Right lung (tissue), 2 donors: ENCODE measurements at regions not wholly inside any gene's neighbourhood (a gene's known extent, or its start where the extent isn't known, plus 50 kb on each side); places are given as distances from the start of the nearest gene placed in this dataset.
"Not testable (repeated sequence)": the region's sequence is repeated elsewhere in the genome, so short reads cannot be mapped to it uniquely, and the experiment has no call there.

Experiments used
- DNase-seq, 2 donors: peaks; one replicate each; pipeline ENCODE4 v3.0.0-alpha.2; 2013

DNA sequence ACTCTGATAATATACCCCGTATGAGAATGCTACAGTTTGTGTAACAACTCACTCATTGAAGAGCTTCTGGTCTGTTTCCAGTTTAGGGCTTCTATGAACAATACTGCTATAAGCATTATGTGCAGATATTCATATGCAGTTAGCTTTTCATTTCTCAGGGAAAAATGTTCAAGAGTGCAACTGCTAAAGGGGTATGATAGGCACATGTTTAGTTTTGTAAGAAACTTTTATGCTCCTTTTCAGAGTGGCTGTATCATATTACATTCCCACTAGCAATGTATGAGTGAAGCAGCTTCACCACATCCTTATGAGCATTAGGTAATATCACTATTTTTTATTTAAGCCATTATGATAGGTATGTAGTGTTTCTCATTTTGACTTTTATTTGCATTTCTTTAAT lies 182.6 kb upstream of the CXCL12 start:
- DNase-seq = no peak

DNA sequence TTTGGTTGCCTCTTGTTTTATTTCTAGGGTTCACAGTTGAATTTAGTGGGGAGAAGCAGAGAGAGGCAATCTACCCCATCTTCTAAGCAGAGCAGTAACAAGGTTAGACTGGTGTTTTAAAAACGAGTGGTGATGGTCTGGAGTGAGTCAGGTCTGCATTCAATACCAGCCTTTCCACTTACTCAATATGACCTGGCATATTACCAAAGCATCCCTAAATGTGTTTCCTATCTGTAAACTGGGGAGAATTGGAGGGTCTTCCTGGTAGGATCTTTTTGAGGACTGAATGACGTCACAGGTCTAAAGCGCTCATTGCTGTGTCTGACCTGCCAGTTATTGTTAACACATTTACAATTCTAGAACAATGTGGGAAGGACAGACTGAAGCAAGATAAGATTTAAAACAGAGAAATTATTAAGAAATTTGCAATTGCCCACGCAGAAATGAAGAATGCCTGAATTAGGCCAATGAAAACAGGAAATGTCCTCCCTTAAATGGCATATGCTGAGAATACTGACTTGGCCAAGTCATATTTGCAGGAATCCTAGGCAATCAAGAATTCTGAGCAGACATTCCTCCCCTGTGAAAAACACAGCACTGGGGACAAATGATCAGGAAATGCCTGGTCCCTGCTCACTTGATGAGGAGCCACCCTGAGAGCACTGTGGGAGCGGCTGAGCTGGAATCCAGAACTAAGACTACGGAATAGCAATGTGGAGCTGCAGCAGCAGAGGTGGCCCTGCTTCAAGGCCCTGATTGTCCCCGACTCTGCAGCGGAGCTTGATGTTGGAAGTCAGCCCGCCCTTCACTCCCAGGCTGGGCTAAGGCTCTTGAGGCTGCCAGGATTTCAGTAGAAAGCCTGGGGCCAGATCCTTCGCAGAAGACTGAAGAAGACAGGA lies 184.5 kb upstream of the CXCL12 start:
- DNase-seq = no peak

DNA sequence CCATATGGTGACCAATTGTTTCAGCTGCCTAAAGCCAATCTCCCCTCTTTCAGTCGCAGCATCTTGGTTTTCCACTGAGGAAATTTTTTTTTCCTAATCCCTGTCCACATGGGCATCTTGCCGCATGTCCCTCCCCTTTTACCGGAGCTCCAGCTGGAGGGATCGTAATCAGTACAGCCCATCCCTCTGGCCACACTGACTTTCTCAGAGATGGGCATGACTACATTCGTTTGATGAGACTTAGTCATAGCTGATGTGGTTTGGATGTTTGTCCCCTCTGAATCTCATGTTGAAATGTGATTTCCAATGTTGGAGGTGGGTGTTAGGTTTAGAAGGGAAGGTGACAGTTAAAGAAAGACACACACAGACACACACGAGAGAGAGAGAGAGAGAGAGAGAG lies 186.8 kb upstream of the CXCL12 start:
- no peak for DNase-seq

DNA sequence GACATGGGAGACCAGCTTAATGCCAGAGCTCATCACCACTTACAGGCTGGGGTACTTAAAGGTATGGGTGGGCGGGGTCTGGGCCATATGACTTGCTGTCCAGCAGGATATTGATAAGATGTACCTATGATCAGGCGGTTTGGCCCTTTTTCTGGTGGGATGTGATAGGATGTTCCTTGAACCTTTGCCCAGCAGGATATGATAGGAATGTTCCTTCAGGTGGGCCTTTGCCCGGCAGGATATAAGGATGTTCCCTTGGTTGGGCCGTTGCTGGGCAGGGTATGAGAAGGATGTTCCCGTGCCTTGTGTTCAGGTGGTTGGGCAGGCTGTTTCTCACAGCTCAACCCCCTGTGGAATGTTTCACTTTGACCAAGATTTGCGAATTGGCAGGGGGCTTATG lies 187.2 kb upstream of the CXCL12 start:
- DNase-seq = no peak

DNA sequence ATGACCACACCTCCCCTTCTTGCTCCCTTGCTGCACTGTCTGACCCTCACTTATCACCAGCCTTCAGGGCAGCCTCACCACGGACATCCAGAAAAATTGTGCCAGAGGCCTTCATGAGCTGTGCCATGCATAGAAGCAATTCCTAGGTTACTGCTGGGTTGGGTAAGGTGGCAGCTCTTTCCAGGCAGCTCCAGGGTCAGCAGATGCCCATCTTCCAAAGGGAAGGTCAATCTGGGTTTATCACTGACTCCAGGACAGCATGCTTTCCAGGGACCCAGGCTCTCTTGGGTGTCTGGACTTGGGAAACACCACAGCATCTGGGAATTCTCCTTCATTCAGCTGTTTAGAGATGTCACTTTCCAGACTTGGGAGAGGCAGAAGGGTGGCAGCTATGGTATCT lies 188.9 kb upstream of the CXCL12 start:
- DNase-seq = no peak

DNA sequence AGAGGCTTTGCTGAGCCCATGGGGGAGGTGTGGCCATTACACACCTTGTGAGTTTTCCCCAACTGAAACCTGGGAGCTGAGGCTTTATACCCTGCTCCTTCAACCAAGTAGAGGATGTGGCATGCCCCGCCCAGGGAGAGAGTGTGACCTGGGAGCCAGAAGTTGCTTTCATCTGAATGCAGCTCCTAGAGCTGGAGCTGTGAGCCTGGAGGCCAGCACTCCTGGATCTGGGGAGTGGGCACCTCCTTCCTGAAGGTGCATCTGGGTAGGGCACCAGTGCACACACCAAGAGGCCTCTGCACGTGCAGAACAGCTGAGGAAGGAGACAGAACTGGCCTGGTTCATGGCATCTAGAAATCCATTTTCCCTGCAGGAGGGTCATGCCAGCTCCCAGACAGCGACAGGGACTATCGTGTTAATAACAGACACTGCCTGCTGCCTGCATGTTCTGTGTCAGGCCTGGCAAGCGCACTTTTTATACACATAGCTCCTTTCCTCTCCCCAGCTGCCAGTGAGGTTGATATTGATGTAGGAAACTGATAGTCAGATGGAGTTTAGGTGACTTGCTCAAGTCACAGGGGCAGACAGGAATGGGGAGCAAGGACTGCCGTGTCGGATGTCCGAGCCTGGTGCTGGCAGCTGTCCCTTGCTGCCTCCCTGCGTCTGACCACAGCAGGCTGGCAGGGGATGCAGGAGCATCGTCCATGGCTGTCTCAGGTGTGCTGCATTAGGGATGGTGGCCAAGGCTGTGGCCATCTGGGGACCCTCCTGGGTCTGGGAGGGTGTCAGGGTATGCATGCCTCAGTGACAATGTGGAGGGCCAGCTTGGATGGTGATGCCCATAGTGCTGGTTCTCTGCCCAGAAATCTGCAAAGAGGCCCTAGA lies 189.9 kb upstream of the CXCL12 start:
- no peak for DNase-seq

DNA sequence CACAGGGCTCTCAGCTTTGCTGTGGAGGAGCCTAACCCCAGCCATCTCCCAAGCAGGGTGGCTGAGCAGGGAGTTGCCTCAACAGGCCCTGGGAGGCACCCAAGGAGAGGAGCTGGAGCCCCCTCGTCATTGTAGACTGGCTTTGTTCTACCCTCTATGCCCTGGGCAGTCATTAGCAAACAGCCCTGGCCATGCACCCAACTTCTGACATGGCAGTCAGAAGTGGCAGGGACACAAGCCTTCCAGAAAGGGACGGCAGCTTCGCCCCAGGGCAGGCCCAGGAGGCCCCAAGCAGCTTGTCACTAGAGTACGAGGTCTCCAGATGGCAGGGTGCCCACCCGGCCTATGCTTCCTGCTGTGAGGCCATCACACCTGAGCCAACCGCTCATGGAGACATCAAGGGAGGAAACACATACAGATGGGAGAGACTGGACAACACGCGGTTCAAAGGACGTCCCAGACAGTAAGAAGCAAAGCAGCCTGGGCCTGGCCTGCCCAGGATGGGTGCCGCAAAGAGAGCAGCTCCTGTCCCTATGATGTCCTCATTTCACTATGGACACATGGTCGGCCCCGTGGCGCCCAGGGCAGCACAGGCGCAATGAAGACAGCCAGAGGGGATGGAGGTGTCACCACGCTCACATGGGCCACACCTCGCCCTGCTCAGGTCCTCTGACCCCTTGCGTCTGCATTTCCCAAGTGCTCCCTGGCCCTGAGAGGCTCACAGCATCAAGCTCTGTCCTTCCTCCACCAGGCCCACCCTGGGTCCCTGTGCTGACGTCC lies 190.9 kb upstream of the CXCL12 start:
- DNase-seq = no peak

DNA sequence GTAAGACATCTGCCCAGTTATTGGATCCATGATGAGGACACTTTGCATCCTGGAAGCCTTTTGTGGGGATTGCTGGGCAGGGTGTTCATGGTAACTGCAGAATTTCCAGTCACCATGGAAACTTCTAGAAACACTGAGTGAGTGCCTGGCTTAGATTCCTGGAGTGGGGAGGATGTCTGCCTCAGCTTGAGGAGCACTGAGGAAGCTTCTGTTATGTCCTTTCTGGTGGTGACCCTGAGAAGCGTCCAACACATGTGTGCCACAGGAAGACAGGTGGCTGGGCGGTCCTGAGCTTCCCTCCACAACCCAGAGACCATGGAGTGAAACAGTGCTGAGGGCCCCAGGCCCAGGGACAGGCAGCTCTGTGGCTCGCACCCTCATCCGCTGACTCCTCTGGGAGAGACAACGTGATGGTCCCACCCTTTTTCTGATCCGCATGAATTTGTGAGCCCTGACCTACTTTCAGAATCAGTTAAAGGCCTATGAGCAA lies 191.8 kb upstream of the CXCL12 start:
- DNase-seq = no peak

DNA sequence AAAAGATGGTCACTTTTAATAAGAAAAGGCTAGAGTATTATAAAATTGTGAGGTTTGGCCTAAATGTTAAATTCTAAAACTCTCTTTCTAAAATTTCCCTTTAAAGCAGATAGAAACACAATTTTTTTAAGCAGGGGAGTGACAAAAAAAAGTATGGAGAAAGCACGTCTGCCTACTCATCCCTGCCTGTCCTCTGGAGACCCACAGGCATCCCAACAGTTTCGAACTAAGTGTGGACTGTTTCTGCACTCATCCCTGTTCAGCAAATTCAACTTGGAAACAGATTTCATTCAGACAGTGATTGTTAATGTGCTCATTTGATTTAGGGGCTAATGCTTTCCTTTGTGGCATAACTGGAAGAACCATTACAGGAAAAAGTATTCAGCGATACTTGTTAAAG lies 192.6 kb upstream of the CXCL12 start:
- no peak for DNase-seq

DNA sequence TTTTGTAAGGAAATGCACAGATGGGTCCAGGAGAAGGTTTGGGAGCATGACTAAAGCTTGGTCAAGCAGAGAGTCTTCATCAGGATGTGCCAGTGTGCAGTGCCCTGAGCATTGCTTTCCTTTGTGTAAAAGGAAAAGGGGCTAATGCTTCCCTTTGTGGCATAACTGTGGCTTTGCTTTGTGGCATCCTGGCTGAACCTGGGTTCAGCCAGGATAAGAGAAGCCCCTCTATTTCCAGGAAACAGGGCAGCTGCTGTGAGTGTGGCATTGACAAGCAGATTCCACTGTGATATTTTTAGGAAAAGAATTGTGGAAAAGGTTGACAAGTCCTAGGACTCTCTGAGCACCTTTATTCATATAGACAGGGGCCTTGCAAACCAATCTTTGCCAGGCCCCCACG lies 193.4 kb upstream of the CXCL12 start:
- DNase-seq = no peak

DNA sequence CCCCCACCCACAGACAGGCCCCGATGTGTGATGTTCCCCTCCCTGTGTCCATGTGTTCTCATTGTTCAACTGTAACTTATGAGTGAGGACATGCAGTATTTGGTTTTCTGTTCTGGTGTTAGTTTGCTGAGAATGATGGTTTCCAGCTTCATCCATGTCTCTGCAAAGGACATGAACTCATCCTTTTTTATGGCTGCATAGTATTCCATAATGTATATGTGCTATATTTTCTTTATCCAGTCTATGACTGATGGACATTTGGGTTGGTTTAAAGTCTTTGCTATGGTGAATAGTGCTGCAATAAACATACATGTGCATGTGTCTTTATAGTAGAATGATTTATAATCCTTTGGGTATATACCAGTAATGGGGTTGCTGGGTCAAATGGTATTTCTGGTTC lies 194.1 kb upstream of the CXCL12 start:
- DNase-seq = not testable (repeated sequence)

DNA sequence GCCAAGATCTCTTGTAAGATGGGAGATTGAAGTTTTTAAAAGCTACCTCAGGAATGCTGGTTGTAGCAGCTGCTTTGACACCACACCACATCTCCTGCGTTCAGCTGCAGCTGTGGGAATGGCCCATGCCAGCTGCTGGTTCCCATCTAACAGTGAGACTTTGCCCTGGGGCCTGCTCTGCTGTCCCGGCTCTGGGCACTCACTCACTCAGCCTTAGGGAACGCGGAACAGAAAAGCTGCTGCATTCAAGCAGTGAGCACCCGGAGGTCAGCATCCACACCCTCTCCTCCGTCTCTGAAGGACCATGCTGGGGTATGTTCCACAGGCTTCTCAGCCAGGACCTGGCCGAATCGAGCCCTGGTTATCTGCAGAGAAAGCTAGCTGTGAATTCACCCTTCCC lies 197.1 kb upstream of the CXCL12 start:
- no peak for DNase-seq

DNA sequence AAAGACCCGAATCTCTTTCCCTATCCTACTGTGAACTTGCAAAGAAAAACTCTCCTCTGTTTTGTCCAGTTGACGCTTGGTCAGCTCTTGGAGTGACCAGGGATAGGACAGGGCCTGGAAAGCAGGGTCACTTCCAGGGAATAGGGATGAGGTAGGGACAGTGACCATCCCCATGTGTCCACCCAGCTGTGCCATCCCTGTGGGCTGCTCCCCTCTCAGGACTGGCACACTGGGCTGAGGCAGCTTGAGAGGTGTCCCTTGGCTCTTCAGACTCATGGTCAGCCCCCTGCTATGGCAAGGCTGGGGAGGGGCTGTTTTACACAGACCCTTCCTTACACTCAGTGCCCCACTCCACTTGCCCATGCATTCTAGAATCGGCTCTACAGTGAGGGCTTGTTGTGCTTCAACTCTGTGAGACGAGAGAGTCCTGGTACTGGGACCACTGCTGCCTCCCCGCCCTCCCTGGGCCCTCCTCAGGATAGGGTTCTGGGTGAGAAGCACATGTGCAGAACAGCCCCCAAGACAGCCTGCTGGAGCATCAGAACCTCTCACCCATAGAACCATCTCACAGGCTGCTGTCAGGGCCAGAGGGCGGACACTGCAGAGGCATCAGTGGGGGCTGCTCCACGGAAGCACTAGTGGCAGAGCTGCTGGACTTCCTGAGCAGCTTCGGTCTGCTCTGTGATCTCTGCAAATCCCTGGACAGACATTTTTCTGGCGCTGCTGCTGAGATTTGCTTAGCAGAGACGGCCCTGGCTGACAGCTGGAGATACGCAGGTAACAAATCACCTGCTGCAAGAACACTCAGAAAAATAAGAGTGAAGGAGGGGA lies 202.8 kb upstream of the CXCL12 start:
- no peak for DNase-seq

DNA sequence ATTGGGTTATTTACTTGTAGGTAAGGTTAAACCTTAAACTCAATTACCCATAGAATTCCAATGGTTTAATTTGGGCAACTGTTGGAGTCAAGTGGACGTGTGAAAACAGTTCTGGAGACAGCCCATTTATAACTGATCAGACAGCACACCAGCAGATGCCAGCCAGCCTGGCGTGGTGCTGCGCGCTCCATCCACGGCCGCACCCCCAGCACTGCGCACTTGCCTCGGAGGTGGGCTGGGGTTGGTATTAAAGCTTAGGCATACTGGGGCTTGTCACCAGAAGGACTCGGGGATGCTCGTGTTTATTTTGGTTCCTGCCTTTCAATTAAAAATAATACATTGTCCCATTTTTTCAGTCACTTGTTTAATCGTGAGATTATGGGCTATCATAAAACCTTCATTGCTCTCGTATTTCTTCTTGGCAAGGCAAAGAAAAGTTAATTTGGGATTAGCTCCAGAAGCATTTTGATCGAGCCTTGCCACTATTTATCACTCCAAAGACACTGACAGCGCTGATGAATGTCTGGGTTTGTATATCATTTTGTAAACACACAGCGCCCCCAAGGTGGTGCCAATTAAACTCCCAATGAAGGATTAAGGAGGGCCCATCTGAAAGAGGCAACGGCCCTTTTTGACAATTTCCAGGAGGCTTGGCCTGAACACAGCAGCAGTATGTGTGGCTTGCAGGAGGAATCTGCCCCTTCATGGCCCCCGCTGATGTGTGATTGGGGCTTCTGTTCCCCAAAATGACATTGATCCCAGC lies 204.5 kb upstream of the CXCL12 start:
- no peak for DNase-seq

DNA sequence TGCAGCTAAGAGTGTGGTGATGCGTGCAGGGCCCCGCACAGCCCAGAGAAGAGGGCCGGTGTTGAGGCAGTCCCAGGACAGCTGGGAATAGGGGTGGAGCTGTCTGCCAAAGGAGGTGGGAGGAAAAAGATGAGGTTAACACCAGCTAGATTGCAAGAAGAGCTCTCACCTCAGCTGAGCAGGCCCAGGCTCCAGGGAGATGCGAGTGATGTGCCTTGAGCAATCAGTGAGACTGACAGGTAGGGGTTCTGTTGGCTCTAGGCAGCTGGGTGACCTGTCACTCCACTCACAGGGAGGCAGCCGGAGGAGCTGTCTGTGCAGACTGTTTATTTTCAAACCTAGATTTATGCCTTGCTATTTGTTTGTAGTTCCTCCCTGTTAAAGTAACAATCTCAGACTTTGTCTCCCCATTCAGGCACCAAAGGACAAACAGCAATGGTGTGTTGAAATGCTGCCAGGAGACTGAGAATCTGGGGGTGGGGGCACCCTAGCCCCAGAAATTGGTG lies 205.1 kb upstream of the CXCL12 start:
- DNase-seq = no peak

DNA sequence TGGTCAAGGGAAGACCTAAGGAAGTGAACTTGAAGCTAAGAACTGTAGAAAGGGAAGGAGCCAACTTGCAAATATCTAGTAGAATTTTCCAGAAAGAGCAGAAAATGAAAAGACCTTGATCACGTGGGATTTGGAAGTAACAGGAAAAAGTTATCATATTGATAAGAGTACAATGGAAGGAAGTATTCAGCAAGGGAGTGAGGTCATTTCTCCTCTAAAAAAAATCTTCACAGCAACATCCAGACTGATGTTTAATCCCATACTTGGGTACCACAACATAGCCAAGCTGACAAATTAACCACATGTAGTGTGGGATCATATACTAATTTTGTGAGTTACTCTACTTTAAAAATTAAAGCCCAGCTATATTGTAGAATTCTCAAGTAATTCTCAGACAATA lies 207.0 kb upstream of the CXCL12 start:
- DNase-seq = no peak

DNA sequence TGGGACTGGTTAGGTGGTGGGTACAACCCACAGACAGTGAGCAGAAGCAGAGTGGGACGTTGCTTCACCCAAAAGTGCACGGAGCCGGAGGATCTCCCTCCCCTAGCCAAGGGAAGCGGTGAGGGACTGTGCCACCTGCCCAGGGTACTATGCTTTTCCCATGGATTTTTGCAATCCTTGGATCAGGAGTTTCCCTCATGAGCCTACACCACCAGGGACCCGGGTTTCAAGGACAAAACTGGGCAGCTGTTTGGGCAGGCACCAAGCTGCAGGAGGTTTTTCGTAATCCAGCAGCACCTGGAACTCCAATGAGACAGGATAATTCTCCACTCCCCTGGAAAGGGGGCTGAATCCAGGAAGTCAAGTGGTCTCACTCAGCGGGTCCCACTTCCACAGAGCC lies 209.1 kb upstream of the CXCL12 start:
- DNase-seq = no peak

DNA sequence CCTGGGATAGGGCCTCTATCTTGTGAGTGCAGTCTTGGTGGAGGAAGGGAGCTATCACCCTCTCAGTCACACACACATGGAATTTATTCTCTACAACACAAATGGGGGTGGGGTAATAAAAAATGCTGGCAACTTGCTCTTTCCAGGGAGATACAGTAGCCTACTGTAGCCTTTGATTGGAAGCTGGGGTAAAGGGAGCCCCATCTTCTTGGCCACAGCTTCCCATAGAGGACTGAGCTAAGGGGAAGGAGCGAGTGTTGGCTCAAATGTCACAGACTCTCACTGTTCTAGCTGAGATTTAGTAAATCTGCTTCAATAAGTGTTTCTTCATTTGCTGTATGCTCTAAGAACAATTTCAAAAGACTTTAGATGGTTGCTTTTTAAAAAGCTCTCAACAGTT lies 222.2 kb upstream of the CXCL12 start:
- no peak for DNase-seq

DNA sequence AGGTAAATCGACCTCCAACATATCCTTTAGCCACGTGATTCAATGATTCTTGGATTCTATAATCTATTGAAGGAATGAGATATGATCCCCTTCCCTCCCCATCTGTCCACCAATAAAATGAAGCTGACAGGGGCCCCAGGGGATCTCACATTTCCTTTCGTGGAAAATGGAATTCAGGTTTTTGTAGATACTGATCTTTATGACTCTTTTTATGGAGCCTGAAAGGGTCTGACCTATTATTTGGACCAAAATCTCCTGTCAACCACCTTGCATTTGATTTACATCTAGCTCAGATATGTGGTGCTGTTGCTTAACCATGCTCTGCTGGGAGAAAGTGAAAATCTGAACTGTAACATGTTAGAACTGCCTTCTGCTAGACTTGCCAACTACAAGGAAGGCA lies 234.0 kb upstream of the CXCL12 start:
- DNase-seq = no peak

DNA sequence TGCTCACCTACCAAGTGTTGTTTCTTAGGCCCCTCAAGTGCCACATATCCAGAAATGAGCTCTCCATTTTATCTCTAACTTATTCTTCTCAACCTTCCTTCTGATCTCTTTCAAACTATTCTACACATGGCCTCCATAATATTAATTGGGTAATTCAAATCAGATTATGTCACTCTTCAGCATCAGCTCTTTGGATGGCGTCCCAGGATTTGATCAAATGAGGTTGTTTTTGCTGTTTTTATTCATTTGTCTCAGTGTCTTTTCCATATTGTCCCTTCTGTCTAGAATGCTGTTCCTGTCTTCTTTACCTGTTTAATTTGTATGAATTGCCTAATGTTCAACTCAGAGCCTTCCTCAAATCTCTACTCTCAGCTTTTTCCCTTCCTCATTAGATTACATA lies 234.6 kb upstream of the CXCL12 start:
- no peak for DNase-seq
